ENCODE measurements at regions not wholly inside any gene's neighbourhood (a gene's known extent, or its start where the extent isn't known, plus 50 kb on each side); places are given as distances from the start of the nearest gene placed in this dataset.

DNA sequence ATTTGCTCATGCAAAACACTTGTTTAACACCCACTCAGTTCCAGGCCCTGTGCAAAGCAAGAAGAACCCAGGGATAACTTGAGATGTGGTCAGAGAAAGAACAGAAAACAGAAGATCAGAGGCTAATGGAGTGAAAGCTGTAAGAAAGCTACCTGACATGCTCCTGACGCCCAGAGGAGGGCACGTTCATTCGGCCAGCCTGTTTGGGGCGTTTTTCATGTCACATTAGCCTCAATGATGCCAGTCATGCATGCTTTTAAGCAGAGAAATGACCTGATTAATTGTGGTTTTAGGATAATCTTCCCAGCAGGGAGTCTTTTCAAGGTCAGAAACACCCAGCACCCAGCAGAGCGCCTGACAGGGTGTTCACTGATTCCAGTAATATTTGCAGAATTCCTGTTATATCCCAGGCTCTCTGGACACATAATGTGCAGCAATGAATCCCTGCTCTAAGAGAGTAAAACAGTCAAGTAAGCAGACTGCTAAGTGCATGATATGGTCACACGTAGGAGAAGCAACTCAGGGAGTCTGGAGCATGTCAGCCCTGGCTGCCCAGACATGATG lies 320.0 kb downstream of the LRATD1 start:
- H3K4me3 ChIP-seq = no peak overlapping the region
- WGBS (ENCODE audit: insufficient coverage, low coverage, low lambda C conversion rate, missing lambda C conversion rate) = 44% methylated on average over 6 of the region's 6 CpGs
- no peaks in the 10 kb centered on the region for H3K36me3 ChIP-seq
- no peak for TF ChIP-seq POLR2A (IDR thresholded peaks at IDR 0.05)
- TF ChIP-seq, protein P1, sequence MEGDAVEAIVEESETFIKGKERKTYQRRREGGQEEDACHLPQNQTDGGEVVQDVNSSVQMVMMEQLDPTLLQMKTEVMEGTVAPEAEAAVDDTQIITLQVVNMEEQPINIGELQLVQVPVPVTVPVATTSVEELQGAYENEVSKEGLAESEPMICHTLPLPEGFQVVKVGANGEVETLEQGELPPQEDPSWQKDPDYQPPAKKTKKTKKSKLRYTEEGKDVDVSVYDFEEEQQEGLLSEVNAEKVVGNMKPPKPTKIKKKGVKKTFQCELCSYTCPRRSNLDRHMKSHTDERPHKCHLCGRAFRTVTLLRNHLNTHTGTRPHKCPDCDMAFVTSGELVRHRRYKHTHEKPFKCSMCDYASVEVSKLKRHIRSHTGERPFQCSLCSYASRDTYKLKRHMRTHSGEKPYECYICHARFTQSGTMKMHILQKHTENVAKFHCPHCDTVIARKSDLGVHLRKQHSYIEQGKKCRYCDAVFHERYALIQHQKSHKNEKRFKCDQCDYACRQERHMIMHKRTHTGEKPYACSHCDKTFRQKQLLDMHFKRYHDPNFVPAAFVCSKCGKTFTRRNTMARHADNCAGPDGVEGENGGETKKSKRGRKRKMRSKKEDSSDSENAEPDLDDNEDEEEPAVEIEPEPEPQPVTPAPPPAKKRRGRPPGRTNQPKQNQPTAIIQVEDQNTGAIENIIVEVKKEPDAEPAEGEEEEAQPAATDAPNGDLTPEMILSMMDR (IDR thresholded peaks at IDR 0.05) = no peak
- H3K9me3 ChIP-seq = no peaks in the 10 kb centered on the region
- intact Hi-C loops (cut with DNase I) = no loop called here
- no peaks in the 10 kb centered on the region for H3K27me3 ChIP-seq
- H3K4me1 ChIP-seq = no peaks in the 10 kb centered on the region
- DNase-seq (no peak), ATAC-seq (no peak)
- H3K27ac ChIP-seq = no peak overlapping the region

DNA sequence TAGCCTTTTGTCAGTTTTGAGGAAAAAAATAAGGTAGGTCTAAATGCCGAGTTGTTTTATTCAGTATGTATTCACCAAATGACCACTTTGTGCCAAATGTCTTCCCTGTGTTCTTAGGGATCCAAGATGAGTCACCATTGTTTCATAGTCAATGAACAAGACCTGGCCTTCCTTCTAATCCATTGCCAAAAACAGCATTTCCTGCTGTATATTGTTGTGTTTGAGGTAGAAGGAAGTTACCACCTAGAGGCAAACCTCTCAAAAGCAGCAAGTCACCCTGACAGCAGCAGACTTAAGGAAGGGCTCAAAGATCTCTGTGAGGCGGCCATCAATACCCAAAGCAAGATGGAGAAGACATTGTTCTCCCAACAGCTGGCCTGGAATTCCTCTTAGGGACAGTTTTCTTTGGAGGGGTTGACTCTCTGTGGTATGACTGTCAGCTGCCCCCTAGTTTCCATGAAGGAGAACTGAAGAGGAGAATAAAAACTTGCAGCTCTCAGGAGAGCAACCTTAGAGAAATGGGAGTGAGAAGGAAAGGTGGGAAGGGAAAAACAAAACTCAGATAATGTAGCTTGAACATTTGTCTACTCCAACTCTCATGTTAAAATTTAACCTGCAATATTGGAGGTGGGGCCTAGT lies 328.3 kb downstream of the LRATD1 start:
- H3K4me3 ChIP-seq = no peak overlapping the region
- no peaks in the 10 kb centered on the region for H3K36me3 ChIP-seq
- no peak overlapping the region for H3K27ac ChIP-seq
- ATAC-seq (no peak), DNase-seq (no peak)
- no peaks in the 10 kb centered on the region for H3K9me3 ChIP-seq
- no peaks in the 10 kb centered on the region for H3K27me3 ChIP-seq
- H3K4me1 ChIP-seq = no peaks in the 10 kb centered on the region
- WGBS (ENCODE audit: insufficient coverage, low coverage, low lambda C conversion rate, missing lambda C conversion rate) = 58% methylated on average over 2 of the region's 2 CpGs
- intact Hi-C loops (cut with DNase I) = no loop called here
- TF ChIP-seq, protein P1 (IDR thresholded peaks at IDR 0.05) = no peak
- TF ChIP-seq POLR2A (IDR thresholded peaks at IDR 0.05) = no peak

DNA sequence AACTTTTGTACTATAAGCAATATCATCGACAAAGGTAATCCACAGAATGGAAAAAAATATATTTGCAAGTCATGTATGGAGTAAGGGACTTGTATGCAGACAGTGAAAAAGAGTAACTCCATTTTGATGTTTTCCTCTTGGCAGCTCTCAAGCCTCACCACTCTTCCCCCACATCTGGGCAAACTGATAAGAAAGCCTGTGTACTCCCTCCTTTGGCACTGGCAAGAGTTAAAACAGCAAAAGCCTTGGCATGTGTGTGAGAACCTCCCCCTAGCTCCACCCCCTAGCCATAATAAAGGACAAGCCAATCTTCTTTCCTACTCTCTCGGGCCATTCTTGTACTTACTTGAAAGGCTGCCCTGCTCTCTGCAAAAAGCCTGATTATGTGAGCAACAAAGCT lies 335.2 kb downstream of the LRATD1 start:
- ATAC-seq = no peak
- no peak for DNase-seq
- Histone ChIP-seq H3K36me3 (no peaks in the 10 kb centered on the region), H3K27ac (no peak overlapping the region), H3K4me3 (no peak overlapping the region), H3K27me3 (no peaks in the 10 kb centered on the region), H3K4me1 (no peaks in the 10 kb centered on the region), H3K9me3 (no peaks in the 10 kb centered on the region)
- TF ChIP-seq, protein P1 (IDR thresholded peaks at IDR 0.05) = no peak
- TF ChIP-seq POLR2A (IDR thresholded peaks at IDR 0.05) = no peak
- intact Hi-C loops (cut with DNase I) = no loop called here
- 42% methylated on average over 2 of the region's 2 CpGs for WGBS (ENCODE audit: insufficient coverage, low coverage, low lambda C conversion rate, missing lambda C conversion rate)

DNA sequence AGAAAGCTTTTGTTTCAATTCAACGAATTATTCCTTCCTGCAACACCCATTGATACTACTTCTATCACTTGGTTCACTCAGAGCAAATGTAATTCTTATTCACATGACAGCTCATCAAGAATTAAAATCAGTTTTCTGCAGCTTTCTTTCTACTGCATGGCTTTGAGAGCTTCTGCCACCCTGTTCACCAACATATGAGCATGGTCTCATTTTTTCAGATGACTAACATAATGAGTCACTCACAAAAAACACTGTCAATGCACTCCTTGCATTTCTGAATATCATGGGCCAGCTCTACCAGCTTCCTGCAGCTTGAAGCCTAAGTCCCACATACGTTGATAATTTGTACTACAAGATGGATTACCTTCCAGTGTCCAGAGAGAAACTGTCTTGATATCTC lies 342.9 kb downstream of the LRATD1 start:
- no peak for ATAC-seq
- TF ChIP-seq POLR2A (IDR thresholded peaks at IDR 0.05) = no peak
- no peak for DNase-seq
- Histone ChIP-seq H3K9me3 (no peaks in the 10 kb centered on the region), H3K27me3 (no peaks in the 10 kb centered on the region), H3K4me1 (no peaks in the 10 kb centered on the region), H3K36me3 (no peaks in the 10 kb centered on the region), H3K27ac (no peak overlapping the region), H3K4me3 (no peak overlapping the region)
- WGBS (ENCODE audit: insufficient coverage, low coverage, low lambda C conversion rate, missing lambda C conversion rate) = 41% methylated on average over 2 of the region's 2 CpGs
- intact Hi-C loops (cut with DNase I) = no loop called here

DNA sequence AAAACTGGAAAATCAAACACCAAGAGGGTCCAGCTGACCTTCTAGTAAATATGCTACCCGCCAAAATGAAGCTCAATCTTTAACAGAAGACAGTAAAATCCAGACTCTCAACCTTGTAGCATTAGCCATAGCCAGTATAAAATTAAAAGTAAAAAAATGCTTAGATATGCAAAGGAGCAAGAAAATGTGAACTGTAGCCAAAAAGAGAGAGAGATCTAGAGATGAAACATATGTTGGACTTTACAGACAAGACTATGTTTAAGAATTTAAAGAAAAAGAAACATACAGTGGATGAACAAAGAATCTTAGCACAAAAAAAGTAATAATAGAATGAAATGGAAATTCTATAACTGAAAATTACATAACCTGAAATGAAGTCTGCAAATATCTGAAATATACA lies 344.5 kb downstream of the LRATD1 start:
- TF ChIP-seq, protein P1 (IDR thresholded peaks at IDR 0.05) = no peak
- TF ChIP-seq POLR2A (IDR thresholded peaks at IDR 0.05) = no peak
- H3K27ac ChIP-seq = no peak overlapping the region
- DNase-seq (no peak), ATAC-seq (no peak)
- WGBS (ENCODE audit: insufficient coverage, low coverage, low lambda C conversion rate, missing lambda C conversion rate) = 15% methylated on average over 1 of the region's 1 CpG
- H3K4me3 ChIP-seq = no peak overlapping the region
- no peaks in the 10 kb centered on the region for H3K36me3 ChIP-seq
- no peaks in the 10 kb centered on the region for H3K9me3 ChIP-seq
- intact Hi-C loops (cut with DNase I) = no loop called here
- H3K27me3 ChIP-seq = no peaks in the 10 kb centered on the region
- no peaks in the 10 kb centered on the region for H3K4me1 ChIP-seq
